ENCODE measurements at regions not wholly inside any gene's neighbourhood (a gene's known extent, or its start where the extent isn't known, plus 50 kb on each side); places are given as distances from the start of the nearest gene placed in this dataset.

- DNase-seq, result no peak
Measured at GRCh38 chr18:72180689-72181088, 363.5 kb downstream of the CBLN2 start.

DNA sequence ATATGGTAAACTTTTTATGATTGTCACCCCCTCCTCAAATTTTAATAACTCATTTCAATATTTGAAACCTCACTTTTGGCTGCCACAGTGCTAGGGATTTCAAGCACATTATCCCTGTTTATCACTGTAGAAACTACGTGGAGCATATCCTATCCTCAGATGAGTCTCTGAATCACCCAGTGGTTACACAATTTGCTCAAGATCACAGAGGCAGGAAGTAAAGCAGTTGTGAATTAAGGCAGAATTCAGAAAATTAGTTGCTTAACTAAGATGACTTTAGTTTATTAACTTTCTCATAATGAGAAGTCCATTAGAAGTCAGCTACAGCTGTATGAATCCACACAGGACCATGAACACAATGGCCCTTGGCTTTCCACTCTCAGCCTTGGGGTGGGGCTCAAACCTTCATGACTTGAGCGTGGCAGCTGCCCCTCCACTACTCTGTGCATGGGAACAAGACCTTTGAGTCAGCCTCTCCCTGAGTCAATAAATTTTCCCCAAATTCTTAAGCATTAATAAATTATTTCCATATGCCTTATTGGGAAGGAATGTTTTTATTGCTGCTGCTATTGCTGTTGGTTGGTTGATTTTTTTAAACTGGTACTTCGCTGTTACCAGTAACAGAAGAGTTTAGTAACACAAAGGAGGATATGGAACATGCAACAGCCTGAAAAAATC lies 369.0 kb downstream of the CBLN2 start:
- no peak for DNase-seq

GRCh38 chr18:72171596-72171995 lies 372.5 kb downstream of the CBLN2 start:
- peak; percentile 40 for DNase-seq

- peak; percentile 53 for DNase-seq
Measured at GRCh38 chr18:72161691-72162090, 382.5 kb downstream of the CBLN2 start.

GRCh38 chr18:72160510-72161445 lies 383.4 kb downstream of the CBLN2 start:
- peak; percentile 84 for DNase-seq

- DNase-seq, result peak; percentile 10
Measured at GRCh38 chr18:72155327-72155726, 388.8 kb downstream of the CBLN2 start.

DNA sequence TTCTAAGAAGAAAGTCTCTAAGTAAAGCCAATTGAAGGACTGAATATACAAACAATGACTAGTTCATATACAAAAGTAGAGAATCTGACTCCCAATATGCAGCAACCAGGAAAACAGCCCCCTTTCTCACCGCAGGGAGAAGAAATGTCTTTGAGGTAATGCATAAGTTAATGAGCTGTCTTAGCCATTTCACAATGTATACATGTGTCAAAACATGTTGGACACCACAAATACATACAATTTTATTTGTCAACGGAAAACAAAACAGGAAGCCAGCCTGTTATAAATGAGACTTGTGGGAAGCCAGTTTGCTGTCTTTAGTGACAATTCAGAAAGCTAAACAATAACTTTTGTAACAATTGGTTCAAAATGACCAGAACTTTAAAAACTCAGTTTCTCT lies 389.2 kb downstream of the CBLN2 start:
- no peak for DNase-seq

DNA sequence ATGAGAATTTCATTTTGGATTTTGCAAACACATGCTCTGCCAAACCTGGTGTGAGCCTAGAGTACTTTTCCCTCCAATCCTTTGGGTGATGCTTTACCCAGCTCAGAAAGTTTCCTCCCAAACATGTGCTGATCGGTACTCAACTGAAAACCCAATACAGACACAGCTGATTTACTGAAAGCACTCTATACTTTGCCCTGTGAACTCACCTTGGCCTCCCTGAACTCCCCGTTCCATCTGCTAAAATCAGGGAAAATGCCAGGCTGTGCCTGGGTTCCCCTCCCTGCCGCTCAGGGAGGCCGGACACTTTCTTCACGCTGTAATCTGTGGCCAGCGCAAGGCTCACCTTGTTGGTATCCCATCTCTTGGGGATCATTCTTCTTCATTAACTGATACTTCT lies 391.2 kb downstream of the CBLN2 start:
- no peak for DNase-seq

DNA sequence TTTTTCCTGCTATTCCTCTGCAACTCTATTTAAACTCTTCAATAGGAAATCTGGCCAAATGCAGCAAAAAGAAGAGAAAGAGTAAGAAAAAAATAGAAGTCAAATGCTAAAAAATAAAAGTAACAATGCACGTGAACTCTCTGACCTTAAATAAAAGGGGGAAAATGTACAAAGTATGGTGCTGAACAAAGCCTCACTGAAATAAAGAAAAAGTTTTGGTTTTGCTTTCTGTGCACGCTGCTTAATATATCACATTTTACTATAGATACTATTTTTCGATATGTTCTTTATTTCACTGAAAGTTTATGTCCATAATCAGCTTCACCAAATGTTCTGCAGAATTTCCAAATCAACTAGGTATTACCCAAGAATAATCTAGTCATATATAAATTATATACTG lies 396.3 kb downstream of the CBLN2 start:
- DNase-seq, result no peak

- DNase-seq, result no peak
Measured at GRCh38 chr18:72140007-72140406, 404.1 kb downstream of the CBLN2 start.

DNA sequence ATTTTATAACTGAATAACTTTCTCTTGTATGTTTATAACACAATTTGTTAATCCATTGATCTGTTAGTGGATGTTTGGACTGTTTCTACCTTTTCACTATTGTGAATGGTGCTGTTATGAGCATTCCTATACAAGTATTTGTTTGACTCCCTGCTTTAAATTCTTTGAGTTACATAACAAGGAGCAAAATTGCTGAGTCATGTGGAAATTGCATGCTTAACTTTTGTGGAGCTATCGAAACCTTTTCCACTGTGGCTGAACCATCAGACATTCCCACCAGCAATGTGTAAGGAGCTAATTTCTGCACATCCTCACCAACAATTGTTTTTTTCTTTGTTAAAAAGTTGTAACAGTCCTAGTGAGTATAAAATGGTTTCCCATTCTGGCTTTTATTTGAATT lies 415.5 kb downstream of the CBLN2 start:
- no peak for DNase-seq

- no peak for DNase-seq
Measured at GRCh38 chr18:72122103-72122502, 422.0 kb downstream of the CBLN2 start.

DNA sequence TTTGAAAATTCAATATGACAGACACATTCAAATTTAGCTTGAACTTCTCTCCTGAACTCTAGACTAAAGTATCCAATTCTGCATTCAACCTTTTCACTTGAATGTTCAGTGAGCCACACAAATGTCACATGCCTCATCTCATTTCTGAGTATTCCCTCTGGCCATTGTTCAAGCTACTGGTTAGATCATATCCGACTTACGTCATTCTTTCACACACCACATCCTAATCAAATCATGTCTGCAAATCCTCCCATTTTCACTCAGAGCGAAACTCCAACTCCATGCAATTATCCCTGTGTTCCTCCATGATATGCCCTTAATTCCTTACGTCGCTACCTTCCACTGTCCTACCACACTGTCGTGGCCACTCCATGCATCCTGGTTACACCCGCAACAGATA lies 425.1 kb downstream of the CBLN2 start:
- no peak for DNase-seq

GRCh38 chr18:72114801-72115594 lies 429.1 kb downstream of the CBLN2 start:
- DNase-seq, result peak; percentile 30

- peak; percentile 87 for DNase-seq
Measured at GRCh38 chr18:72107647-72108383, 436.3 kb downstream of the CBLN2 start.

DNA sequence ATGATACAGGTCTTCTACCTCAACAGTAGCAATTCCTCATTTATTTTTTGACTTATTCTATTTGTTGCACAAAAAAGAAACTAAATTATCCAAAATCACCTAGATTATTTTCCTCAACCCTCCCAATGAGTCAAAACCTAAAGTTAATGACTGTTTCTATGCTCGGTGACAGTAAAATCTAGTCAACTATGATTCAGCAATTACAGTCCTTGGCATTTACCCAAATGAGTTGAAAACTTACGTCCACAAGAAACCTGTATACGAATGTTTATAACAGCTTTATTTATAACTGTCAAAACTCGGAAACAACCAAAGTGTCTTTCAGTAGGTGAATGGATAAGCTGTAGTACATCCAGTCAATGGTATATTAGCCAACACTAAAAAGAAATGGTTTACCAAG lies 439.3 kb downstream of the CBLN2 start:
- no peak for DNase-seq

DNA sequence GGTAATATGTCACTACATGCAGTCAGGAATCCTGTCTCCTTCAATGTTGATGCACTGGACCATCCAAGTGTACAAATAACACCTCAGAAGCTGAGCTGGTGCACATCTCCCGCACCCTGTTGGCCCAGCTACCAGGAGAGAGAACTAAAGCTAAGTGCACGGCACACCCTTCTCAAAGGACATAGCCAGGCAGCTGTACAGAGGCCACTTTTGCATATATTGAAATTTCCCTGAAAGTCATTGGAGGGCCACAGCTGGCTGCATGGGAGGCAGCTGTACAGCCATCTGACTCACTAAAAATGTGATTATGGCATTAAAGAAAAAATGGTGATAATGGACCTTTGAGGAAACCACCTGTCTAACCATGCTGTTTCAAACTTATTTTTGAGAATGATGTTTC lies 441.7 kb downstream of the CBLN2 start:
- no peak for DNase-seq

GRCh38 chr18:72100465-72101004 lies 443.6 kb downstream of the CBLN2 start:
- no peak for DNase-seq

- DNase-seq, result no peak
Measured at GRCh38 chr18:72091369-72091768, 452.8 kb downstream of the CBLN2 start.

GRCh38 chr18:72089432-72089831 lies 454.7 kb downstream of the CBLN2 start:
- DNase-seq, result no peak

- DNase-seq, result peak; percentile 74
Measured at GRCh38 chr18:72086421-72086820, 457.7 kb downstream of the CBLN2 start.

DNA sequence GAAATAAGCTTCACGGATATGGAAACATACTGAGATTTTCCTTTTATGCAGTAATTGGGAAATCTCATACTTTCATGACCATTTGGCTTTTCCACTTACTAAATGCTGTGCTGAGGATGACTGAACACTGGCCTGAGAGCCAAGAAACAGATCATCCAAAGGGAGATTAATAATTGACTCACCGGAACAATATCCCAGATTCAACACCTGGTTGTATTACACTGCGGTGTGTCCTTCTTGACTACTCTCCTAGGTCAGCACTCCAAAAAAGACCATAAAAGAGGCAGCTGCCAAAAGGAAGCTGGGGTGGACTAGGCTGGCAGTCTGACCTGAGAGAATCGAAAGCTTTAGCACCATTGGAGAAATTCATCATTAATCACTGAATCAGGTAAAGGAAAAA lies 469.1 kb downstream of the CBLN2 start:
- no peak for DNase-seq
